GM23338 (cell line): ENCODE measurements at regions not wholly inside any gene's neighbourhood (a gene's known extent, or its start where the extent isn't known, plus 50 kb on each side); places are given as distances from the start of the nearest gene placed in this dataset.

Experiments used
- ATAC-seq: fragments of 200-7000 bp; cut with Tn5 transposase; 3 replicates; pipeline ENCODE4 v1.9.1; 2020
- DNase-seq: peaks from one replicate; pipeline ENCODE4 v3.0.0-alpha.2; 2015; ENCODE audit warnings: low spot score
- H2AFZ ChIP-seq: fragments of 200-600 bp; sonication (generic); 2 replicates; pipeline ENCODE4 v1.8.0; 2016; ENCODE audit warnings: antibody characterized with exemption, mild to moderate bottlenecking, moderate library complexity
- H3F3A ChIP-seq: fragments of 200-600 bp; sonication (generic); replicated peaks from 2 replicates; pipeline ENCODE4 v1.8.0; 2017; ENCODE audit warnings: antibody characterized with exemption, mixed run types, low read depth
- H3K27ac ChIP-seq: fragments of 200-600 bp; sonication (generic); 2 replicates; pipeline ENCODE4 v1.6.1; 2016; ENCODE audit warnings: low read depth
- H3K27me3 ChIP-seq: fragments of 200-600 bp; sonication (generic); 2 replicates; pipeline ENCODE4 v1.8.0; 2016; ENCODE audit warnings: mild to moderate bottlenecking, mixed run types, moderate library complexity; ENCODE audit not compliant: insufficient read depth
- H3K36me3 ChIP-seq: fragments of 200-600 bp; sonication (generic); 2 replicates; pipeline ENCODE4 v1.8.0; 2016; ENCODE audit warnings: mild to moderate bottlenecking; ENCODE audit not compliant: insufficient read depth
- H3K4me1 ChIP-seq: fragments of 200-600 bp; sonication (generic); 2 replicates; pipeline ENCODE4 v1.8.0; 2016; ENCODE audit warnings: mild to moderate bottlenecking, moderate library complexity; ENCODE audit not compliant: insufficient read depth
- H3K4me2 ChIP-seq: fragments of 200-600 bp; sonication (generic); 2 replicates; pipeline ENCODE4 v1.7.1; 2017; ENCODE audit warnings: mixed run types
- H3K4me3 ChIP-seq: fragments of 200-600 bp; sonication (generic); 2 replicates; pipeline ENCODE4 v1.6.1; 2016; ENCODE audit warnings: mixed run types
- H3K79me2 ChIP-seq: fragments of 200-600 bp; sonication (generic); replicated peaks from 2 replicates; pipeline ENCODE4 v1.8.0; 2017; ENCODE audit warnings: mild to moderate bottlenecking; ENCODE audit not compliant: insufficient read depth
- H3K9me2 ChIP-seq: fragments of 200-600 bp; sonication (generic); 2 replicates; pipeline ENCODE4 v1.8.0; 2017; ENCODE audit not compliant: insufficient read depth
- H4K20me1 ChIP-seq: fragments of 200-600 bp; sonication (generic); replicated peaks from 2 replicates; pipeline ENCODE4 v1.8.0; 2017; ENCODE audit warnings: mild to moderate bottlenecking; ENCODE audit not compliant: insufficient read depth
- H3K27ac Mint-ChIP-seq: 2 replicates; pipeline ENCODE4 v1.8.0; 2020; ENCODE audit warnings: inconsistent platforms, mild to moderate bottlenecking, moderate library complexity, mixed read lengths
- H3K27me3 Mint-ChIP-seq: 3 replicates; pipeline ENCODE4 v1.8.0; 2022; ENCODE audit warnings: low read depth, mild to moderate bottlenecking, moderate library complexity, mixed read lengths, inconsistent platforms; ENCODE audit not compliant: insufficient read depth, poor library complexity
- H3K36me3 Mint-ChIP-seq: 3 replicates; pipeline ENCODE4 v1.8.0; 2021; ENCODE audit warnings: low read depth, mild to moderate bottlenecking, inconsistent platforms, moderate library complexity, mixed read lengths
- H3K4me1 Mint-ChIP-seq: 3 replicates; pipeline ENCODE4 v1.8.0; 2020; ENCODE audit warnings: mild to moderate bottlenecking, inconsistent platforms, mixed read lengths
- H3K4me3 Mint-ChIP-seq: 3 replicates; pipeline ENCODE4 v1.8.0; 2021; ENCODE audit warnings: moderate library complexity, mild to moderate bottlenecking, inconsistent platforms, mixed read lengths
- H3K9me3 Mint-ChIP-seq: 3 replicates; pipeline ENCODE4 v1.8.0; 2020; ENCODE audit warnings: moderate library complexity, mild to moderate bottlenecking, inconsistent platforms, mixed read lengths
- ETS1 ChIP-seq: IDR thresholded peaks from 2 replicates; pipeline ENCODE4 v1.6.1; 2016; ENCODE audit warnings: antibody characterized with exemption
- EZH2phosphoT487 ChIP-seq: fragments of 200-600 bp; sonication (generic); IDR thresholded peaks from one replicate; pipeline ENCODE4 v1.8.1; 2018; ENCODE audit warnings: antibody characterized with exemption; ENCODE audit not compliant: unreplicated experiment
- JUNB ChIP-seq: IDR thresholded peaks from one replicate; pipeline ENCODE4 v1.6.1; 2016; ENCODE audit warnings: antibody characterized with exemption; ENCODE audit not compliant: unreplicated experiment
- NANOG ChIP-seq: IDR thresholded peaks from 2 replicates; pipeline ENCODE4 v1.6.1; 2016; ENCODE audit warnings: antibody characterized with exemption, borderline replicate concordance
- POLR2AphosphoS5 ChIP-seq: IDR thresholded peaks from 2 replicates; pipeline ENCODE4 v1.6.1; 2016; ENCODE audit warnings: antibody characterized with exemption, low read depth
- REST ChIP-seq: IDR thresholded peaks from one replicate; pipeline ENCODE4 v1.6.1; 2018; ENCODE audit warnings: antibody characterized with exemption; ENCODE audit not compliant: unreplicated experiment
- STAT1 ChIP-seq: IDR thresholded peaks from one replicate; pipeline ENCODE4 v1.6.1; 2016; ENCODE audit warnings: antibody characterized with exemption; ENCODE audit not compliant: unreplicated experiment
- ZNF114 ChIP-seq: fragments of 250-450 bp; sonication (Bioruptor Pico); IDR thresholded peaks from 2 replicates; pipeline ENCODE4 v1.5.0; 2020; ENCODE audit warnings: mild to moderate bottlenecking, moderate library complexity
- ZNF331 ChIP-seq: fragments of 250-450 bp; sonication (Bioruptor Pico); IDR thresholded peaks from 2 replicates; pipeline ENCODE4 v1.5.0; 2020; ENCODE audit warnings: low read depth, mild to moderate bottlenecking, moderate library complexity
- ZNF462 ChIP-seq: fragments of 250-450 bp; sonication (Bioruptor Pico); IDR thresholded peaks from 2 replicates; pipeline ENCODE4 v1.5.0; 2020; ENCODE audit warnings: mild to moderate bottlenecking, moderate library complexity

GRCh38 chr2:105541189-105542050 lies 142.6 kb upstream of the FHL2 start:
- peaks cover 6% of the 10 kb centered on the region for H3K4me1 Mint-ChIP-seq
- H3K27ac Mint-ChIP-seq: no peak overlapping the region
- peaks cover 4% of the 10 kb centered on the region for H3K27me3 Mint-ChIP-seq

More at GRCh38 chr2:105541189-105542050, 142.6 kb upstream of the FHL2 start:
- Histone ChIP-seq H3F3A (no peaks in the 10 kb centered on the region), H3K4me2 (no peak overlapping the region), H3K79me2 (no peaks in the 10 kb centered on the region), H3K27ac (no peak overlapping the region), H2AFZ (0 out of 2 replicates have a peak overlapping the region, but pooled peaks have one; percentile 18), H3K36me3 (no peaks in the 10 kb centered on the region), H3K4me1 (0 out of 2 replicates have a peak, but pooled peaks cover 3% of the 10 kb centered on the region), H3K4me3 (no peak overlapping the region), H3K9me2 (no peaks in the 10 kb centered on the region; the same call in 1 of the 2 replicates), H3K27me3 (no peaks in the 10 kb centered on the region), H4K20me1 (no peaks in the 10 kb centered on the region)
- no peak for ATAC-seq
- no peaks in the 10 kb centered on the region for H3K9me3 Mint-ChIP-seq
- no peaks in the 10 kb centered on the region for H3K36me3 Mint-ChIP-seq
- no peak for DNase-seq
- H3K4me3 Mint-ChIP-seq: no peak overlapping the region
- TF ChIP-seq ZNF114 (CRISPR knock-in tag) (no peak), POLR2AphosphoS5 (no peak), STAT1 (no peak), ZNF462 (CRISPR knock-in tag) (no peak), EZH2phosphoT487 (no peak), JUNB (no peak), ETS1 (no peak), REST (no peak), NANOG (no peak), ZNF331 (no peak)
